A673 (cell line): ENCODE measurements at regions not wholly inside any gene's neighbourhood (a gene's known extent, or its start where the extent isn't known, plus 50 kb on each side); places are given as distances from the start of the nearest gene placed in this dataset.

Experiments
- BruUV-seq: library from RNA; stranded (reverse); fragments of 400-500 nt; replicated peaks from 2 replicates; lab custom pipeline; 2021; lab: Mats Ljungman, UMichigan
- CTCF ChIA-PET: fragments of 300-600 bp; sonication (Branson Sonifier 250); formaldehyde crosslinking; loops from one replicate; lab custom pipeline; 2022; ENCODE audit warnings: antibody characterized with exemption; lab: Charles Lee
- POLR2A ChIA-PET: fragments of 300-600 bp; sonication (Branson Sonifier 250); formaldehyde crosslinking; loops from one replicate; lab custom pipeline; 2022; ENCODE audit warnings: antibody characterized with exemption; ENCODE audit not compliant: low non-redundant PET; lab: Charles Lee
- DNase-seq: peaks from one replicate; pipeline ENCODE4 v3.0.0-alpha.2; 2015; ENCODE audit warnings: low spot score
- H3K27ac ChIP-seq: fragments of 200-600 bp; sonication (generic); 2 replicates; pipeline ENCODE4 v1.5.1; 2016; ENCODE audit warnings: mixed run types, low read depth, mild to moderate bottlenecking, mixed read lengths, antibody characterized with exemption, low read length; ENCODE audit not compliant: poor library complexity, severe bottlenecking
- H3K27me3 ChIP-seq: fragments of 200-600 bp; sonication (generic); replicated peaks from 2 replicates; pipeline ENCODE4 v1.6.1; 2017; ENCODE audit warnings: mixed run types, low read depth, mild to moderate bottlenecking, mixed read lengths, antibody characterized with exemption, low read length; ENCODE audit not compliant: insufficient read depth, poor library complexity
- H3K36me3 ChIP-seq: fragments of 200-600 bp; sonication (generic); 2 replicates; pipeline ENCODE4 v1.6.1; 2016; ENCODE audit warnings: mixed run types, mild to moderate bottlenecking, mixed read lengths, antibody characterized with exemption, low read length; ENCODE audit not compliant: insufficient read depth, poor library complexity, severe bottlenecking
- H3K4me1 ChIP-seq: fragments of 200-600 bp; sonication (generic); 2 replicates; pipeline ENCODE4 v1.6.1; 2017; ENCODE audit warnings: mixed run types, mild to moderate bottlenecking, mixed read lengths, antibody characterized with exemption, low read length; ENCODE audit not compliant: insufficient read depth, poor library complexity, severe bottlenecking
- H3K4me3 ChIP-seq: fragments of 200-600 bp; sonication (generic); 2 replicates; pipeline ENCODE4 v1.5.1; 2016; ENCODE audit warnings: low read depth, mixed run types, mild to moderate bottlenecking, mixed read lengths, low read length; ENCODE audit not compliant: poor library complexity, severe bottlenecking
- H3K9me3 ChIP-seq: fragments of 200-600 bp; sonication (generic); 2 replicates; pipeline ENCODE4 v1.6.1; 2016; ENCODE audit warnings: mixed run types, low read depth, mild to moderate bottlenecking, mixed read lengths, antibody characterized with exemption, low read length; ENCODE audit not compliant: poor library complexity, severe bottlenecking
- EZH2 ChIP-seq: fragments of 200-600 bp; sonication (generic); IDR thresholded peaks from 2 replicates; pipeline ENCODE4 v1.6.1; 2017; ENCODE audit warnings: borderline replicate concordance, low read depth, mild to moderate bottlenecking, mixed read lengths, antibody characterized with exemption, low read length; ENCODE audit not compliant: poor library complexity, severe bottlenecking
- intact Hi-C: fragments of 100-400 bp; cut with micrococcal nuclease; formaldehyde crosslinking; loops from one replicate; pipeline ENCODE4 v1.10.0; 2022; ENCODE audit not compliant: unreplicated experiment
- TF ChIP-seq, protein P1 (sequence below): fragments of 300-800, 200-600 bp; sonication (generic); conservative IDR thresholded peaks from 2 replicates; pipeline ENCODE4 v1.5.1; 2017; ENCODE audit warnings: low read depth, mild to moderate bottlenecking, antibody characterized with exemption, low read length, moderate library complexity, mixed read lengths

DNA sequence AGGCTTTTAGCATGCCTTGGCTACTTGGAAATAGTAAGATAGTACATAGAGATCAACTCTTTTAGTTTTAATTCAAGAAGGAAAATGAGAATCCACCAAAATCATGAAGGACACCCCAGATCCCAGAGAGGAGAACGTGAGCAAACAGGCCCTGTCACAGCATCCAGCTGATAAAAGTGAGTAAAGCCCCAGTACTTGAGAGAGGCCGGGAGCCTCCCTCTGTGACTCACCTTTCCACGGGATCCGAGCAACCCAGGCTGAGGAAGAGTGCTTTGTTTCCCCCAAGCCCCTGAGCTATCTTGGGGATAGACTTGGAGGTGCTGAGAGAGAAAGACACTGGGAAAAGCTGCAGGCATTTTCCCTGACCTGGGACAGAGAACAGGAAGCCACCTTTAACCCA is 238.6 kb downstream of the DUSP10 start:
- no peaks in the 10 kb centered on the region for H3K27me3 ChIP-seq
- H3K4me3 ChIP-seq: no peak overlapping the region
- no TSS peak for BruUV-seq
- H3K4me1 ChIP-seq: no peaks in the 10 kb centered on the region
- TF ChIP-seq, protein P1, sequence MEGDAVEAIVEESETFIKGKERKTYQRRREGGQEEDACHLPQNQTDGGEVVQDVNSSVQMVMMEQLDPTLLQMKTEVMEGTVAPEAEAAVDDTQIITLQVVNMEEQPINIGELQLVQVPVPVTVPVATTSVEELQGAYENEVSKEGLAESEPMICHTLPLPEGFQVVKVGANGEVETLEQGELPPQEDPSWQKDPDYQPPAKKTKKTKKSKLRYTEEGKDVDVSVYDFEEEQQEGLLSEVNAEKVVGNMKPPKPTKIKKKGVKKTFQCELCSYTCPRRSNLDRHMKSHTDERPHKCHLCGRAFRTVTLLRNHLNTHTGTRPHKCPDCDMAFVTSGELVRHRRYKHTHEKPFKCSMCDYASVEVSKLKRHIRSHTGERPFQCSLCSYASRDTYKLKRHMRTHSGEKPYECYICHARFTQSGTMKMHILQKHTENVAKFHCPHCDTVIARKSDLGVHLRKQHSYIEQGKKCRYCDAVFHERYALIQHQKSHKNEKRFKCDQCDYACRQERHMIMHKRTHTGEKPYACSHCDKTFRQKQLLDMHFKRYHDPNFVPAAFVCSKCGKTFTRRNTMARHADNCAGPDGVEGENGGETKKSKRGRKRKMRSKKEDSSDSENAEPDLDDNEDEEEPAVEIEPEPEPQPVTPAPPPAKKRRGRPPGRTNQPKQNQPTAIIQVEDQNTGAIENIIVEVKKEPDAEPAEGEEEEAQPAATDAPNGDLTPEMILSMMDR: no peak
- no peak for TF ChIP-seq EZH2
- ChIA-PET POLR2A (no interaction called here), CTCF (no interaction called here)
- intact Hi-C loops: no loop called here
- H3K27ac ChIP-seq: no peak overlapping the region
- no peaks in the 10 kb centered on the region for H3K36me3 ChIP-seq
- no peak for DNase-seq
- H3K9me3 ChIP-seq: peaks cover 5% of the 10 kb centered on the region

DNA sequence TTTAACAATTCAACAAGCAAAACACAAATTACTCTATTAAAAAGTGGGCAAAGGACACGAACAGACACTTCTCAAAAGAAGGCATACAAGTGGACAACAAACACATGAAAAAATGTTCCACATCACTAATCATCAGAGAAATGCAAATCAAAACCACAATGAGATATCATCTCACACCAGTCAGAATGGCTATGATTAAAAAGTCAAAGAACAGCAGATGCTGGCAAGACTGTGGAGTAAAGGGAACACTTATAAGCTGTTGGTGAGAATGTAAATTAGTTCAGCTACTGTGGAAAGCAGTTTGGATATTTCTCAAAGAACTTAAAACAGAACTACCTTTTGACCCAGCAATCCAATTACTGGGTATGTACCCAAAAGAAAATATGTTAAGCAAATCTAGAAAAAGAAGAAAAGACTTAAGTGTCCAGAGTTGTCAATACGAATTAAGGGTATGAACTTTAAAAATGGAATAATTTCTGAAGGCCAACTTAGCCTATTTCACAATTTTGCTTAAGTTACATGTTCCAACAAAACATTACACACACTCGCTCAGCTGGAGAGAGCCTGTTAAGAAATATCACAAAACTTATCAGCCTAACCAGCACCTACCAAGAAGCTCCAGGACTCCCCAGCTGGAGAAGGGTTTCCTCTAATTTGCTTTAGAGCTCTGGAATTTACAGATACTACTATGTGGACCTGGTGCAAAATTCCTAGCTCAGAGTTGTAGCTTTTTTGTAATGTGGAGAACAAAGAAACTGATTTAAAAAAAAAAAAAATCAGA is 232.1 kb downstream of the DUSP10 start:
- ChIA-PET POLR2A (no interaction called here), CTCF (no interaction called here)
- Histone ChIP-seq H3K27me3 (no peaks in the 10 kb centered on the region), H3K9me3 (peaks cover 5% of the 10 kb centered on the region), H3K27ac (no peak overlapping the region), H3K4me1 (no peaks in the 10 kb centered on the region), H3K4me3 (no peak overlapping the region), H3K36me3 (no peaks in the 10 kb centered on the region)
- intact Hi-C loops: no loop called here
- BruUV-seq: no TSS peak
- no peak for DNase-seq
- TF ChIP-seq, protein P1: no peak
- TF ChIP-seq EZH2: no peak

DNA sequence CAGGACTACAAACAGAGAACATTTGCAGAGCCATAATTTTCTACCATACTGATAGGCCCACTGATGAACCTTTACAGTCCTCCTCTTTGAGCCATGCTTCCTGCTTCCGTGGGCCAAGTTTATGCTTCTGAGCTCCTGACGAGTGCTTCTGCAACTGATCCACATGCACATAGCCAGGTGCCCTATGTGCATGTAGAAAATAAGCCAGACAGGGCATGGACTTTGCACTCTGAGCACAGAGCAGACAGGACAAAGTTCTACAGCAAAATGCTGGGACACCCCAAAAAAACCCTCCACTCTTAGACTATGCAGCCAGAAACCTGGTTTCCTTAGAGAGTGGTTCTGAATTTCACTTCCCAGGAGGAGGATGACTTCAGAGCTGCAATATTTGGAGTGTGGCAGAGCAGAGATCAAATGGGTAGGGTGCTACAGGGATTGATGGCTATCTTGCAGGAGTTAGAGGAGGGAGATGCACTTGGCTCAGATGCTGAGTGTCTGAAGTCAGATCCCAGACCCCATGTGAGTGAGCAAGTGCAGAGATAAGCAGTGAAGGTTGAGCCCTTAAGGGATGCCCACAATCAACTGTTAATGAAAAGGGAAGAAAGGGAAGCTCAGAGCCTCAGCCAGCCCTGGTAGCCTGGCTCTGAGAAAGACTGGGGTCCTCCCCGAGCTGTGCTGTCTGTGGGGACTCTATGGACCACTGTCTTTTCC is 230.9 kb downstream of the DUSP10 start:
- Histone ChIP-seq H3K4me1 (no peaks in the 10 kb centered on the region), H3K27ac (no peak overlapping the region), H3K4me3 (no peak overlapping the region), H3K27me3 (no peaks in the 10 kb centered on the region), H3K36me3 (no peaks in the 10 kb centered on the region), H3K9me3 (no peaks in the 10 kb centered on the region)
- CTCF ChIA-PET: no interaction called here
- no peak for DNase-seq
- BruUV-seq: no TSS peak
- intact Hi-C loops: no loop called here
- POLR2A ChIA-PET: no interaction called here
- TF ChIP-seq, protein P1: no peak
- no peak for TF ChIP-seq EZH2
